Iris pigment epithelial cell (primary cell): ENCODE measurements at regions not wholly inside any gene's neighbourhood (a gene's known extent, or its start where the extent isn't known, plus 50 kb on each side); places are given as distances from the start of the nearest gene placed in this dataset.
"Not testable (repeated sequence)": the region's sequence is repeated elsewhere in the genome, so short reads cannot be mapped to it uniquely, and the experiment has no call there.

Experiments
- DNase-seq: peaks from one replicate; pipeline ENCODE4 v3.0.0-alpha.2; 2011; ENCODE audit warnings: low read depth

GRCh38 chr15:24733659-24734058 lies 58.1 kb downstream of the NPAP1 start:
- DNase-seq: no peak

DNA sequence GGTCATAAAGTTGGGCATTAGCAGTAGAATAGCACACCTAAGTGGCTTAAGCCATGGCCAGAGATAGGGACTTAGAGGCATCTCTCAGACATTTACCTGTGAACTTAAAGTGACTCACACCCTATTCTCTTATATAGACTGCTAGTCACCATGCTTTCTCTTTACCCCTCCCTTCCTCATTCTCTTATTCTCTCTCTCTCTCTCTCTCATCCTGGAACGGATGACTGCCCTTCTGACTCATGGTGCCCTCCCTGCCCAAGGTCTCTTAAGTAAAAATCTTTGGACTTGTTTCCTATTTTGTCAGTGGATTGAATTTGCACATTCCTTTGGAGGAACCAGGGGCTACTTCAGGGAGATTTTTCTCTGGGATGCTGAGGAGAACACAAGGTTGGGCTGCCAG lies 58.8 kb downstream of the NPAP1 start:
- no peak for DNase-seq

- DNase-seq: no peak
These were observed 69.7 kb downstream of the NPAP1 start for GRCh38 chr15:24745290-24745689.

DNA sequence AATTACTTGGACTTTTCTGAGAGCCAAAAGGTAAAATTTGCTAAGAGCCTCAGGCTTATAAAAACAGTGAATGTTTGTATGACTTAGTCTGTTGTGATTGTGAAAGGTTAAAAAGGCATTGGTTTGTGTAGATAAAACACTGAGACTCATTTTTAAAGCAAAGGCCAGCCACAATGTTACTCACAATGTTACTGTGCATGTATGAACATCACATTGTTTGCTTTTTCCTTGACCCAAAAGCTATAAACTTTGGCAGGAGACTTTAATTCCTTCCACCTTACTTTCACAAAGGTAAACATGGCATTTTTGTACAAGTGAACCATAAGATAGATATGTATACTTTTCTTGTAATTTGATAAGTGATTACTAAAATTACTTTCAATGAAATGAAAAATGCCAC lies 70.5 kb downstream of the NPAP1 start:
- no peak for DNase-seq

GRCh38 chr15:24747376-24747775 lies 71.8 kb downstream of the NPAP1 start:
- no peak for DNase-seq

DNA sequence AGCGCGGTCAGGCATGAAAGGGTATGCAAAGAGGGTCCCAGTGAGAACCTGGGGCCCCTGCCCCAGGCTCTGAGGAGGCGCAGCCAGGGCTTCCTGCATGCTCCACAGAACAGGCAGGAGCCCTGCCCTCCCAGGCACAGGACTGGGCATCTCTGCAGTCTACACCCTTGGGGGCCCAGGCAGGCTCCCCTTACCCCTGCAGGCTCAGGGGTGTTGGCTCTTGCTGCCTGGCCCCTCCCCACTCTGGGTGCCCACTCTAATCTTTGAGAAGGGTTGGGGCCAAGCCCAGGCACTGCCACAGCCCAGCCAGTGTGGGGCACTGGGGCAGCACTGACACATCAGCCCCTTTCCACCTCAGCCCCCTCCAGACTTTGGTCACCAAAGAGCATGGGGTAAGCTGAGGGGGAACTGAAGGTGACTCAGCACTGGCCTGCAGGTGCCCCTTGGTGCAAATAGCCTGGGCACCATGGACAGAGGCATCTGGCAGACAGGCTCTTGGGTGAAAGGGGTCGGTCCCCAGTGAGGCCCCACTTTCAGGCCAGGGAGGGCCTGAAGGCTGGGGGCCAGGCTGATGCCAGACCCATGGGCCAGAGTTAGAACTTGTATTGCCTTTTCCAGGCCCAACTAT lies 73.4 kb downstream of the NPAP1 start:
- no peak for DNase-seq

DNA sequence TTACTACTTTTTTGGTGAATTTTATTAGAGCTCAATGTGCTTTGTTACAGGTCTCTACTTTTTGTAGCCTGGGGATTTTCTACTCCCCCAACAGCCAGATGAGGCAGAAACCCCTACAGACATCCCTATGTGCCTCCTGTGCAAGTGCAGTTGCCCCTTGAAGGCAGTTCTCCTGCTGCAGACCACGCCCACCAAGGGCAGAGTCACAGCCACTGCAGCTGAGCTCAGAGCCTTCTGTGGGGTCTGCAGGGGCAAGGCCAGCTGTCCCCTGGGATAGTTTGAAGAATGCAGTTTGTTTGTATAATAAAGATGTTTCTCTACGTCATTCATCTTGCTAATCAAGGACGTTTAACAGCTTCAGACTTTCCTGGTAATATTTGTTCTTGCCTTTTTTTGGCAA lies 76.8 kb downstream of the NPAP1 start:
- no peak for DNase-seq

DNA sequence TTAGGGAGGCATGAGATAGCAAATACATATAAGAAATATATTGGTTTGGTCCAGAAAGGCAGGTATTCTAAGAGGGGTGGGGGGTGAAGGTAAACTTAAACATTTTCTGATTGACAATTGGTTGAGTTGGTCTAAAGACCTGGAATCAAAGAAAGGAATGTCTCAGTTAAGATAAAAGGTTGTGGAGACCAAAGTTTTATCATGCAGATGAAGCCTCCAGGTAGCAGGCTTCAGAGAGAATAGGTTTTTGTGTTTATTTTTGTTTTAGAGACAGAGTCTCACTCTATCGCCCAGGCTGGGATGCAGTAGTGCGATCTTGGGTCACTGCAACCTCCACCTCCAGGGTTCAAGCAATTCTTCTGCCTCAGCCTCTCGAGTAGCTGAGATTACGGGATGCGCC lies 80.5 kb downstream of the NPAP1 start:
- DNase-seq: no peak

DNA sequence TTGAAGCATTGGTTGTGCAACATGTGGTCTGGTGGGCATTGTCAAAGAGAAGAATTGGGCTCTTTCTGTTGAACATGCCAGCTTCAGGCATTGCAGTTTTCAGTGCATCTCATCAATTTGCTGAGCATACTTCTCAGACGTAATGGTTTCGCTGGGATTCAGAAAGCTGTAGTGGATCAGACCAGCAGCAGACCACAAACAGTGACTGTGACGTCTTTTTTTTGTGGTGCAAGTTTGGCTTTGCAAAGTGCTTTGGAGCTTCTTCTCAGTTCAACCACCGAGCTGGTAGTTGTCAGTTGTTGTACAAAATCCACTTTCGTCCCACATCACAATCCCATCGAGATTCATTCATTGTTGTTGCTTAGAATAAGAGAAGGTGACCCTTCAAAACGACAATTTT lies 84.5 kb downstream of the NPAP1 start:
- no peak for DNase-seq

GRCh38 chr15:24761704-24762302 lies 86.2 kb downstream of the NPAP1 start:
- peak; percentile 28 for DNase-seq

- no peak for DNase-seq
These were observed 88.3 kb downstream of the NPAP1 start for GRCh38 chr15:24763891-24764290.

GRCh38 chr15:24764375-24765171 lies 89.0 kb downstream of the NPAP1 start:
- DNase-seq: no peak

DNA sequence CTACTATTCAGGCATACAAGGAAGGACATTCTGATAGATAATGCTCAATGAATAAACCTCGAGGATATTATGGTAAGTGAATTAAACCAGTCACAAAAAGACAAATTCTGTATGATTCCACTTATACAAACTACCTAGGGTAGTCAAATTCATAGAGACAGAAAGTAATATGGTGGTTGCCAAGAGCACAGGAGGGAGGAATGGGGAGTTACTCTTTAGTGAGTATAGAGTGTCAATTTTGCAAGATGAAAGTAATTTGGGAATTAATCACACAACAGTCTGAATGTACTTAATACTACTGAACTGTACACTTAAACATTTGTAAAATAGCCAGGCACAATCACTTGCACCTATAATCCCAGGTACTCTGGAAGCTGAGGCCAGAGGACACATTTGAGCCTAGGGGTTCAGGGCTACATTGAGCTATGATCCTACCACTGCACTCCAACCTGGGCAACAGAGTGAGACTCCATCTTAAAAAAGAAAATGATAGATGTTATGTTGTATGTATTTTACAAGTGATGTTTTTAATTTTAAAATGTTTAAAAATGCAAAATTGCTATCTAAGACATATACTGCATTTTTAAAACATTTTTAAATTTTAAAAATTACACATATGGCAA lies 91.0 kb downstream of the NPAP1 start:
- DNase-seq: no peak

GRCh38 chr15:24772266-24772665 lies 96.7 kb downstream of the NPAP1 start:
- no peak for DNase-seq

- DNase-seq: peak; percentile 87
These were observed 97.3 kb downstream of the NPAP1 start for GRCh38 chr15:24772686-24773373.

GRCh38 chr15:24777307-24777706 lies 101.7 kb downstream of the NPAP1 start:
- no peak for DNase-seq

DNA sequence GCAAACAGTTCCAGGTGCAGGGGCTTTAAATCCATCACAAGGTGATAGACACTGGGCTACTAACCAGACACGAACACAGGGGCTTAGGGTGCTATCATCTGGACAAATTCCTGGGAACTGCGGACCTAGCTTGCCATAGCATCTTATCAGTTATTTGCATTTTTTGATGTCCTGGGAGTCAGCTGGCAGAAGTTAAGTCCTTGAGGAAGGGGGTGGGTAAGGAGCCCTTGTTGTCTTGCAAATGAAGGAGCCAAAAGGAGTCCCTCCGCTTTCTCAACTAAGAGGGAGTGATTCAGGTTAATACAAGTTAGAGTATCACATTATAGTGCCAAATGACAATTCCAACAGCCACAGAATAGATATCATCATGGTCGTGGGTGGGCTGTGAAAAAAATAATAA lies 108.9 kb downstream of the NPAP1 start:
- DNase-seq: no peak

- no peak for DNase-seq
These were observed 110.8 kb downstream of the NPAP1 start for GRCh38 chr15:24786347-24786746.

- DNase-seq: not testable (repeated sequence)
These were observed 127.0 kb downstream of the NPAP1 start for GRCh38 chr15:24802624-24803023.

DNA sequence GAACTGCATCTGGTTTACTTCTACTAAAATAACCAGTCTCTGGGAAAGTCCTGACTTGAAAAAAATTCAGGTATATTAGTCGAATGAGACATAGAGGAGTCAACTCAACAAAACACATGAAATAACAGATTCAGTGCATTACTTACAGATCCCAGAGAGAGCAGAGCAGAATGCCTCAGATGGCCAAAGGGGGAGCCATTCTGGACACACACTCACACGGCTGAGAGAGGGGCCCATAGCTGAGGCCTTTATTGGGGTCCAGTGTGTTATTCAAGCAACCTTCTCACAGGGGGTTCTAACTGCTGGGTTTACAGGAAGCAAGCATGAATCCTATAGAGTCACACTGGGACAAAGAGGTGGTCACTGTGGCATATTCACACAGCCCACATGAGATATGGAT lies 135.1 kb upstream of the SNRPN start:
- DNase-seq: no peak

GRCh38 chr15:24823473-24823872 lies 131.3 kb upstream of the SNRPN start:
- no peak for DNase-seq

DNA sequence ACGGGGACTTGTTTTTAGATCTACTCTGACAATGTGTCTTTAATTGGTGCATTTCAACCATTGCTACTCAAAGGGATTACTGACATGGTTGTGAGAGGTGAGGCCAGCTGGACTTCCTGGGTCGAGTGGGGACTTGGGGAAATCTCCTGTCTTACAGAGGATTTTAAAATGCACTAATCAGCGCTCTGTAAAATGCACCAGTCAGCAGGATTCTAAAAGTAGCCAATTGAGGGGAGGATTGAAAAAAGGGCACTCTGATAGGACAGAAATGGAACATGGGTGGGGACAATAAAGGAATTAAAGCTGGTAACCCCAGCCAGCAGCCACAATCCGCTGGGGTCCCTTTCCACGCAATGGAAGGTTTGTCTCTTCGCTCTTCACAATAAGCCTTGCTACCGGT lies 122.5 kb upstream of the SNRPN start:
- DNase-seq: no peak
